ENCODE measurements at regions not wholly inside any gene's neighbourhood (a gene's known extent, or its start where the extent isn't known, plus 50 kb on each side); places are given as distances from the start of the nearest gene placed in this dataset.

DNA sequence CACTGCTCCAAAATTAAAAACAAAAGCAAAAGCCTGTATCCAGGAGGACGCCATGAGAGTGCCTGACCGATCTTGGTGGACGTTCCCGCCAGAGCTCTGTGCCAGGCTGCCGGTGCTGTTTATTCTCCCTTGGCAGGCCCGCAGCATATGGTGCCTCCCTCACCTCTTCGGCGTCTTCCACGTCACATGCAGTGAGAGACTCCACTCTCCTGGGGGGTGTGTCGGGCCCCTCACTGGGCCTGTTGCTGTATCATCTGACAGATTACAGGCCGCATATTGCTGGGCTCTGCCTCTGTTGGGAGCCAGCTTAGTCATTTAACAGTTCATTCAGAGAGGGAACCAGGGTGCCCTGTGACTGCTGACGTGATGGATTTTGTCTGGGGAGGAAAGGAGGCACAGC is 86.4 kb upstream of the ARRDC4 start:
- no peak for TF ChIP-seq POLR2A (IDR thresholded peaks at IDR 0.05)
- TF ChIP-seq, protein P1, sequence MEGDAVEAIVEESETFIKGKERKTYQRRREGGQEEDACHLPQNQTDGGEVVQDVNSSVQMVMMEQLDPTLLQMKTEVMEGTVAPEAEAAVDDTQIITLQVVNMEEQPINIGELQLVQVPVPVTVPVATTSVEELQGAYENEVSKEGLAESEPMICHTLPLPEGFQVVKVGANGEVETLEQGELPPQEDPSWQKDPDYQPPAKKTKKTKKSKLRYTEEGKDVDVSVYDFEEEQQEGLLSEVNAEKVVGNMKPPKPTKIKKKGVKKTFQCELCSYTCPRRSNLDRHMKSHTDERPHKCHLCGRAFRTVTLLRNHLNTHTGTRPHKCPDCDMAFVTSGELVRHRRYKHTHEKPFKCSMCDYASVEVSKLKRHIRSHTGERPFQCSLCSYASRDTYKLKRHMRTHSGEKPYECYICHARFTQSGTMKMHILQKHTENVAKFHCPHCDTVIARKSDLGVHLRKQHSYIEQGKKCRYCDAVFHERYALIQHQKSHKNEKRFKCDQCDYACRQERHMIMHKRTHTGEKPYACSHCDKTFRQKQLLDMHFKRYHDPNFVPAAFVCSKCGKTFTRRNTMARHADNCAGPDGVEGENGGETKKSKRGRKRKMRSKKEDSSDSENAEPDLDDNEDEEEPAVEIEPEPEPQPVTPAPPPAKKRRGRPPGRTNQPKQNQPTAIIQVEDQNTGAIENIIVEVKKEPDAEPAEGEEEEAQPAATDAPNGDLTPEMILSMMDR (IDR thresholded peaks at IDR 0.05 in 4 of 5, conservative IDR thresholded peaks at IDR 0.05 in 1 of 5): no peak

Measured in gastrocnemius medialis (tissue), 4 donors.